ENCODE measurements at regions not wholly inside any gene's neighbourhood (a gene's known extent, or its start where the extent isn't known, plus 50 kb on each side); places are given as distances from the start of the nearest gene placed in this dataset.

DNA sequence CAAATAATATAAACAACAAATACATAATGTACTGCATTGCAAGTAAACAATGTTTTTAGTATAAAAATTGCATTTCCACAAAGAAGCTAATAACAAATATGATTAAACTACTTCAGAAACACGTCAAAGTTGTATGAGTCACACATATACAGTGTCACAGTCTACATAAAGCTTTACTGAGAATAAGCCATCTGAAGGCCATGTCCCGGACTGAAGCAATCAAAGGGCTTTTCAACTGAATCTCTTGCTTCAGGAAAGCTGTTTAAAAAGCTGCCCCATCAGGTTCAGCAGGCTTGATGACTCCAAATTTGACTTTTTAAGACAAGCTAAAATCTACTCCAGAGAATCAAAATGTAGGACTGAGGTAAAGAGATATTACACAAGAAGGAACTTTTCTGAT is 1476.8 kb downstream of the ADGRL3 start:
- CTCF ChIA-PET, result no interaction called here
- DNase-seq, result no peak
- no peaks in the 10 kb centered on the region for H3K27me3 Mint-ChIP-seq (ENCODE audit: unreplicated experiment)

DNA sequence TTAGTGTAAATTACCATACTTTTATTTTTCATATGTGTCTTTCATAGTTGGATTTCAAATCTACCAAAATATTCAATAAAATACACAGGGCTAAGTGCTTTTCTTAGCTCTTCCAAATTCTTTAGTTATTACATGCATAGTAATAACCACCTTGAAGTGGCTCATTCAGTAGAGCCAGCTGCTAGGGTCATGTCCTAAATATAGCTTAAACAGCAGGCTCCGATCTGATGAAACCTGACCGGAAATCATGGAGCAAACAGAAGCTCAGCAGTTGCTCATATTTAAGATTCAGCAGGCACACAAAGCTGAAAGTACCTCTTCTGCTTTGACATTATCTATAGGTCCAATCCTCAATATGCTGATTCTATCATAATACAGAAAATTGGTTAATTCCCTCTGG is 1470.4 kb downstream of the ADGRL3 start:
- Mint-ChIP-seq H3K36me3 (ENCODE audit: insufficient read depth, unreplicated experiment) (no peaks in the 10 kb centered on the region), H3K27ac (ENCODE audit: unreplicated experiment) (no peak overlapping the region), H3K4me3 (ENCODE audit: low read depth, unreplicated experiment) (no peak overlapping the region), H3K9me3 (ENCODE audit: low read depth, unreplicated experiment) (peaks cover under 1% of the 10 kb centered on the region), H3K27me3 (ENCODE audit: unreplicated experiment) (no peaks in the 10 kb centered on the region), H3K4me1 (ENCODE audit: low read depth, unreplicated experiment) (no peaks in the 10 kb centered on the region)
- BruUV-seq (replicated peaks), result no TSS peak
- intact Hi-C loops (cut with micrococcal nuclease; ENCODE audit: unreplicated experiment), result no loop called here
- CTCF ChIA-PET, result no interaction called here
- TF ChIP-seq, protein P1, sequence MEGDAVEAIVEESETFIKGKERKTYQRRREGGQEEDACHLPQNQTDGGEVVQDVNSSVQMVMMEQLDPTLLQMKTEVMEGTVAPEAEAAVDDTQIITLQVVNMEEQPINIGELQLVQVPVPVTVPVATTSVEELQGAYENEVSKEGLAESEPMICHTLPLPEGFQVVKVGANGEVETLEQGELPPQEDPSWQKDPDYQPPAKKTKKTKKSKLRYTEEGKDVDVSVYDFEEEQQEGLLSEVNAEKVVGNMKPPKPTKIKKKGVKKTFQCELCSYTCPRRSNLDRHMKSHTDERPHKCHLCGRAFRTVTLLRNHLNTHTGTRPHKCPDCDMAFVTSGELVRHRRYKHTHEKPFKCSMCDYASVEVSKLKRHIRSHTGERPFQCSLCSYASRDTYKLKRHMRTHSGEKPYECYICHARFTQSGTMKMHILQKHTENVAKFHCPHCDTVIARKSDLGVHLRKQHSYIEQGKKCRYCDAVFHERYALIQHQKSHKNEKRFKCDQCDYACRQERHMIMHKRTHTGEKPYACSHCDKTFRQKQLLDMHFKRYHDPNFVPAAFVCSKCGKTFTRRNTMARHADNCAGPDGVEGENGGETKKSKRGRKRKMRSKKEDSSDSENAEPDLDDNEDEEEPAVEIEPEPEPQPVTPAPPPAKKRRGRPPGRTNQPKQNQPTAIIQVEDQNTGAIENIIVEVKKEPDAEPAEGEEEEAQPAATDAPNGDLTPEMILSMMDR (IDR thresholded peaks at IDR 0.05; ENCODE audit: unreplicated experiment), result no peak
- DNase-seq, result no peak

More for the DNA sequence above, 1476.8 kb downstream of the ADGRL3 start:
- TF ChIP-seq, protein P1 (IDR thresholded peaks at IDR 0.05; ENCODE audit: unreplicated experiment), result no peak
- intact Hi-C loops (cut with micrococcal nuclease; ENCODE audit: unreplicated experiment), result no loop called here
- H3K36me3 Mint-ChIP-seq (ENCODE audit: insufficient read depth, unreplicated experiment), result no peaks in the 10 kb centered on the region
- no peaks in the 10 kb centered on the region for H3K4me1 Mint-ChIP-seq (ENCODE audit: low read depth, unreplicated experiment)
- peaks cover 6% of the 10 kb centered on the region for H3K9me3 Mint-ChIP-seq (ENCODE audit: low read depth, unreplicated experiment)
- H3K4me3 Mint-ChIP-seq (ENCODE audit: low read depth, unreplicated experiment), result no peak overlapping the region
- no peak overlapping the region for H3K27ac Mint-ChIP-seq (ENCODE audit: unreplicated experiment)
- no TSS peak for BruUV-seq (replicated peaks)

DNA sequence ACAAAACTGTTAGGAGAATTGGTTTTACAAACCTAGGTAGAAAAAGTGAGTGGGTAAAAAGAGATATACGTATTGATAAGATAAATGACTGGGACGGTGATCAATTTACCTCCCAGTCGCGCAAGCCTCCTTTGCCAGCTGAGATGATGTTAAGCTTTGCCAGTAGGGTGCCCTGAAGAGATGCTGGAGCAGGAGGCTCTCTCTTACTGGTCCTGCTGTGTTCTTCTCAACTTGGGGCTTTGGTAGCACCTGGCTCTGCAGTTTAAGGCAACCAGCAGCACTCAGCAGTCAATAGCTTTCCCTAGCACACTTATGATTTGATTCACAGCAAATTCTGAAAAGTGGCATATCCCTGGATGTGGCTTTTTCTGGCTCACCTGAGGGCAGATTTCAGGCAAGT is 1461.7 kb downstream of the ADGRL3 start:
- Mint-ChIP-seq H3K9me3 (ENCODE audit: low read depth, unreplicated experiment) (no peaks in the 10 kb centered on the region), H3K36me3 (ENCODE audit: insufficient read depth, unreplicated experiment) (no peaks in the 10 kb centered on the region), H3K4me1 (ENCODE audit: low read depth, unreplicated experiment) (no peaks in the 10 kb centered on the region), H3K27ac (ENCODE audit: unreplicated experiment) (no peak overlapping the region), H3K4me3 (ENCODE audit: low read depth, unreplicated experiment) (no peak overlapping the region), H3K27me3 (ENCODE audit: unreplicated experiment) (no peaks in the 10 kb centered on the region)
- CTCF ChIA-PET, result no interaction called here
- no peak for DNase-seq
- intact Hi-C loops (cut with micrococcal nuclease; ENCODE audit: unreplicated experiment), result no loop called here
- BruUV-seq (replicated peaks), result no TSS peak
- TF ChIP-seq, protein P1 (IDR thresholded peaks at IDR 0.05; ENCODE audit: unreplicated experiment), result no peak

DNA sequence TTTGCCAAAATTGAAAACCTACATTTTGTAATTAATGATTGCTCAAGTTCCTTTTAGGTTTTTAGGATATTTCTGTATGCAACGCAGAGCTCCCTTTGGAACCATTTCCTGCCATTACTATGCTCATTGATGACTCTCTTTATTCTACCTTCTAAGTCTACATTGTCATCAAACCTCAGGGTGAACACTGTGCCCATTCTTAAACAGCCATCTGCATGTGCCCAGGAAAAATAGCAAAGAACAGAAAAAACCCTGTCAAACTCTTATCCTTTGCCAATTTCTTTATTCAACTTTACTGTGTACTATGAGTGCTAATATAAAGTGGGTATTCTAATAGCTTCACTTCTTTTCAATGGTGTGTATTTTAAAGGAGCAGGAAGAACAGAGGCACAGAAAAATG is 1455.9 kb downstream of the ADGRL3 start:
- Mint-ChIP-seq H3K36me3 (ENCODE audit: insufficient read depth, unreplicated experiment) (no peaks in the 10 kb centered on the region), H3K27ac (ENCODE audit: unreplicated experiment) (no peak overlapping the region), H3K27me3 (ENCODE audit: unreplicated experiment) (no peaks in the 10 kb centered on the region), H3K9me3 (ENCODE audit: low read depth, unreplicated experiment) (peaks cover 5% of the 10 kb centered on the region), H3K4me3 (ENCODE audit: low read depth, unreplicated experiment) (no peak overlapping the region), H3K4me1 (ENCODE audit: low read depth, unreplicated experiment) (no peaks in the 10 kb centered on the region)
- intact Hi-C loops (cut with micrococcal nuclease; ENCODE audit: unreplicated experiment), result no loop called here
- DNase-seq, result no peak
- BruUV-seq (replicated peaks), result no TSS peak
- TF ChIP-seq, protein P1 (IDR thresholded peaks at IDR 0.05; ENCODE audit: unreplicated experiment), result no peak
- CTCF ChIA-PET, result no interaction called here

DNA sequence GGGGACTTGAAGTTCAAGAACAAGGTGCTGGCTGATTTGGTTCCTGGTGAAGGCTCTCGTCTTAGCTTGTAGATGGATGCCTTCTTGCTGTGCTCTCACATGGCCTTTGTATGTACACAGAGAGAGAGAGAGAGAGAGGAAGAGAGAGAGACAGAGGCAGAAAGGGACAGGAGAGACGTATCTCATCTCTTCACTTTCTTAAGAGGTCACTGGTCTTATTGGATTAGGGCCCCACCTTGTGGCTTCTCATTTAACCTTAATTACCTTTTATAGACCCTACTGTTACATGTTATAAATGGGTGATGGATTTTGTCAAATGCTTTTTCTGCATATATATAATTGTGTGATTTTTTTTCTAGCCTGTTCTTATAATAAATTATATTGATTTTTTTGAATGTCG is 1444.2 kb downstream of the ADGRL3 start:
- Mint-ChIP-seq H3K9me3 (ENCODE audit: low read depth, unreplicated experiment) (peaks cover 2% of the 10 kb centered on the region), H3K27me3 (ENCODE audit: unreplicated experiment) (no peaks in the 10 kb centered on the region), H3K4me1 (ENCODE audit: low read depth, unreplicated experiment) (no peaks in the 10 kb centered on the region), H3K4me3 (ENCODE audit: low read depth, unreplicated experiment) (no peak overlapping the region), H3K36me3 (ENCODE audit: insufficient read depth, unreplicated experiment) (no peaks in the 10 kb centered on the region), H3K27ac (ENCODE audit: unreplicated experiment) (no peak overlapping the region)
- BruUV-seq (replicated peaks), result no TSS peak
- TF ChIP-seq, protein P1 (IDR thresholded peaks at IDR 0.05; ENCODE audit: unreplicated experiment), result no peak
- DNase-seq, result no peak
- intact Hi-C loops (cut with micrococcal nuclease; ENCODE audit: unreplicated experiment), result no loop called here
- CTCF ChIA-PET, result no interaction called here
